Right renal cortex interstitium (tissue), 3 donors: ENCODE measurements at regions not wholly inside any gene's neighbourhood (a gene's known extent, or its start where the extent isn't known, plus 50 kb on each side); places are given as distances from the start of the nearest gene placed in this dataset.
"Not testable (repeated sequence)": the region's sequence is repeated elsewhere in the genome, so short reads cannot be mapped to it uniquely, and the experiment has no call there.

ENCODE experiments used
- DNase-seq, 3 donors: peaks; one replicate each; pipeline ENCODE4 v3.0.0-alpha.2; 2013; ENCODE audit warnings: low read depth in 3 of 3, low spot score in 2 of 3

DNA sequence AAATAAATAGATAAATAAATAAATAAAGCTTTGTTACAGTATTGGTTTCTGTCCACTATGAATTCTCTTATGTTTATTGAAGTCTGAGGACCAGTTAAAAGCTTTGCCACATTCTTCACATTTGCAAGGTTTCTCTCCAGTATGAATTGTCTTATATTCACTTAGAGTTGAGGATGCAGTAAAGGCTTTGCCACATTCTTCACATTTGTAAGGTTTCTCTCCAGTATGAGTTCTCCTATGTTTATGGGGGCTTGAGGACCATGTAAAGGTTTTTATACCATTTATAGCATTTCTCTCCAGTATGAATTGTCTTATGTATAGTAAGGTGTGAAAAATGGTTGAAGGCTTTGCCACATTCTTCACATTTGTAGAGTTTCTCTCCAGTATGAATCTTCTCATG, 168.3 kb downstream of the ZNF737 start:
- DNase-seq: no peak

DNA sequence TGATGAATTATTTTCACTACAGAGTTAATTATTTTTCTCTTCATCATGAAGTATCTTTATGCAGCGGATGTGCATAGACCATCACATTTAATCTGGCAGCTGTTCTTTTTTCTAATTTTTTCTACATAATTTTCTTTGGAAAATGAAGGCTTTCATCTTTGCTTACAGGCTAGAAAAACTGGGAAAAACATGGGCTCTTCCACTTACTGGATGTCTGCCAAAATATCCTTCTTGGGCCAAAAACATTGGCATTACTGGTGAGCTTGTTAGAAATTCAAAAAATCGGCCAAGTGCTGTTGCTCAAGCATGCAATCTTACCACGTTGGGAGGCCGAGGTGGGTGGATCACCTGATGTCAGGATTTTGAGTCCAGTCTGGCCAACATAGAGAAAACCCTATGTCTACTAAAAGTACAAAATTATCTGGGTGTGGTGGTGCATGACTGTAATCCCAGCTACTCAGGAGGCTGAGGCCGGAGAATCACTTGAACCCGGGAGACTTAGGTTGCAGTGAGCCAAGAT, 176.8 kb downstream of the ZNF737 start:
- DNase-seq: no peak

DNA sequence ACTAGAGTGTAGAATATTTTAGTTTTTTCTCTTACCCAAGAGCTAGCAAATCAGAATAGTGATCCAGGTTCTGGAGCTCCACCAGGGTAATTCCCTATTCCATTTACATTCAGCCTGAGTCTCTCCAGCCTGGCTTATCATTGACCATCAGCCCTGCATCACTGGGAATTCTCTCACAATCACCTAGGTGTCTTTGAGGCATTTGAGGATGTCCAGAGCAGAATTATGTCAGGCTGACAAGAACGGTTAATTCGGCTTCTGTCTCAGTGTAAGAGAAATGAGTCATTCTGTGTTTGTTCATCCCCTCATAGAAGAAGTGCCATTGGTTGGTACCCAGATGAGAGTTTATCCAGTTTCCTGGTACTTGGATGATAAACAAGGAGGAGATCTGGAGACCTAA, 180.5 kb downstream of the ZNF737 start:
- no peak for DNase-seq

DNA sequence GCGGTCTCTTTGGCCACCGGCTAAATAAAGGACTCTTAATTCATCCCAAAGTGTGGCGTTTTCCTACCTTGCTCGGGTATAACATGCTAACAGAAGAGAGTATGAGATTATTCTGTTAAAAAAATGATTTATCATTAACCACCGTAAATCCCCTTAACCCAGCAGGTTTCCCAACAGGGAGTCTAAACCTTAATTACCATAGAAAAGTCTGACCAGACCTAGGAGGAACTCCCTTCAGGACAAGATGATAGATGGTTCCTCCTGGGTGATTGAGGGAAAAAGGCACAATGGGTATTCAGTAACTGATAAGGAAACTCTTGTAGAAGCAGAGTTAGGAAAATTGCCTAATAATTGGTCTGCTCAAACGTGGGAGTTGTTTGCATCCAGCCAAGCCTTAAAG, 193.7 kb downstream of the ZNF737 start:
- DNase-seq: no peak

DNA sequence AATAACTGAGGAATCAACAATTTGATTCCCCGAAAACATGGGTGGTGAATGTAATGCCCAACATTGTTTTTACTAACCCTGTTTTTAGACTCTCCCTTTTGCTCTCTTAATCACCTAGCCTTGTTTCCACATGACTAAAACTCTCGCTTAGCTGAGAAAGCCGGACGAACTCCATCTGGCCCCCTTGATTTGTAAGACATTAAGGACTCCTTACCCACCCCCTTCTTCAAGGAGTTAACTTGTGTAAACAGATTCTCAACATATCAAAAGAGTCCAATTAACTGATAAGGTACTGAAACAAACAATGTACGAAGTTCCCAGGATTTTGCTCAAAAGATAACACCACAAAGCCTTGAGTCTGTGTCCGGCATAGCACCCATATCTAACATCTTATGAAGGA, 194.3 kb downstream of the ZNF737 start:
- DNase-seq: not testable (repeated sequence)

DNA sequence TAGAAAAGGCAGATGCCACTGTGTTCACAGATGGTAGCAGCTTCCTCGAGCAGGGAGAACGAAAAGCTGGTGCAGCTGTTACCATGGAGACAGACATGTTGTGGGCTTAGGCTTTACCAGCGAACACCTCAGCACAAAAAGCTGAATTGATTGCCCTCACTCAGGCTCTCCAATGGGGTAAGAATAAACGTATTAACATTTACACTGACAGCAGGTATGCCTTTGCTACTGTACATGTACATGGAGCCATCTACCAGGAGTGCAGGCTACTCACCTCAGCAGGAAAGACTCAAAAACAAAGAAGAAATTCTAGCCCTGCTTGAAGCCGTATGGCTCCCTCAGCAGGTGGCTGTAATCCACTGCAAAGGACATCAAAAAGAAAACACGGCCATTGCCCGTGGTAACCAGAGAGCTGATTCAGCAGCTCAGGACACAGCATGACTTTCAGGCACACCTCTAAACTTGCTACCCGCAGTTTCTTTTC, 197.7 kb downstream of the ZNF737 start:
- peak; percentile 45 to 52 (median 47) for DNase-seq

DNA sequence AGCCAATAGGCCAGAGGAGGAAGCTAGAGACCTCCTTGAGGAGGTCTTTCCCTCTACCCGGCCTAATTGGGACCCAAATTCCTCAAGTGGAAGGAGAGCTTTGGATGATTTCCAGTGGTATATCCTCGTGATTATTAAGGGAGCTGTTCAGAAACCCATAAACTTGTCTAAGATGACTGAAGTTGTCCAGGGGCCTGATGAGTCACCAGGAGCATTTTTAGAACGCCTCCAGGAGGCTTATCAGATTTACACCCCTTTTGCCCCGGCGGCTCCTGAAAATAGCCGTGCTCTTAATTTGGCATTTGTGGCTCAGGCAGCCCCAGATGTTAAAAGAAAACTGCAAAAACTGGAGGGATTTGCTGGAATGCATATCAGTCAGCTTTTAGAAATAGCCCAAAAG, 198.1 kb downstream of the ZNF486 start:
- no peak for DNase-seq

DNA sequence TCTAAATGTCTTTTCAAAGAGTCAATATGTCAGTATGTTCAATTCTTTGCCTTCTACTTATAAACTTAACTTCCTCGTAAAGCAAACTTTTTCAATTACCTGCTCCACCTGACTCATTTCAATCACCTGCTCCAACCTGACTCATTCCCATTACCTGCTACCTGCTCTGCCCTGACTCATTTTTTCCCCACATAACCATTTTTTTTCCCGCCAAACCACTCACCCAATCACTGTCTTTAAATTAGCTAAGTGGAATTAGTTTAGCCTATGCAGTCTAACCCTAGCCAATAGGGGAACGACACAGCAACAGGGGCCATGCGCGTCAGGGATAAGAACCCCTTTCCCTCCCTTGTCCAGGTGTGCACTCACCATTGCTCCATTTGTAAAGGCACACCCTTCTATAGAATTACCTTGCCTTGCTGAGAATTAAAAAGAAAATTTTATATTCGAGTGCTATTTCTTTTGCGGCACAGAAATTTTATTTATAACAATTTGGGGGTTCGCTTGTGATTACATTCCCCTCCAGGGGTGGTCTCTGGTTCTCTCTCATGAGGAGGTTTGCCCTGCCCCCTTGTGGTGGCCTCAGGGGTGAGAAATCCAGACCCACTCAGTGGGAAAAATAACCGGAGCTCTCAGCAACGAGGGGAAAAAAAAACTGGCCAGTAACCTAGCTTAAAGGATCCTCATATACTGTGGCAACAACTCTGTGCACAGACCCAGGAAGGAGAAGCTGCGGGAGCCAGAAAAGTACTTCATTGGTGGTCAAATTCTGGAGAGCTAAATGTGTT, 193.1 kb downstream of the ZNF486 start:
- peak in 1 of 3 donors; percentile 16 for DNase-seq

DNA sequence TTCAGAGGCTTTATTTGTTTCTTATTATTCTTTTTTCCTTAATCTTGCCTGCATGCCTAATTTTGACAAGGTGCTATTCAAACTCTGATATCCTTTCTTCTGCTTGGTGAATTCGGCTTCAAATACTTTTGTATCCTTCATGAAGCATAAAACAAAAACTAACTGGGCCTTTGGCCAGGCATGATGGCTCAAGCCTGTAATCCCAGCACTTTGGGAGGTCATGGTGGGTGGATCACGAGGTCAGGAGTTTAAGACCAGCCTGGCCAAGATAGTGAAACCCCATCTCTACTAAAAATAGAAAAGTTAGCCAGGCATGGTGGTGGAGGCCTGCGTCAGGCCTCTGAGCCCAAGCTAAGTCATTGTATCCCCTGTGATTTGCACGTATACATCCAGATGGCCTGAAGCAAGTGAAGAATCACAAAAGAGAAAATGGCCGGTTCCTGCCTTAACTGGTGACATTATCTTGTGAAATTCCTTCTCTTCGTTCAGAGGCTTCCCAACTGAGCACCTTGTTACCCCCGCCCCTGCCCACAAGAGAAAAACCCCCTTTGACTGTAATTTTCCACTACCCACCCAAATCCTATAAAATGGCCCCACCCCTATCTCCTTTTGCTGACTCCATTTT, 191.9 kb downstream of the ZNF486 start:
- DNase-seq: not testable (repeated sequence)

DNA sequence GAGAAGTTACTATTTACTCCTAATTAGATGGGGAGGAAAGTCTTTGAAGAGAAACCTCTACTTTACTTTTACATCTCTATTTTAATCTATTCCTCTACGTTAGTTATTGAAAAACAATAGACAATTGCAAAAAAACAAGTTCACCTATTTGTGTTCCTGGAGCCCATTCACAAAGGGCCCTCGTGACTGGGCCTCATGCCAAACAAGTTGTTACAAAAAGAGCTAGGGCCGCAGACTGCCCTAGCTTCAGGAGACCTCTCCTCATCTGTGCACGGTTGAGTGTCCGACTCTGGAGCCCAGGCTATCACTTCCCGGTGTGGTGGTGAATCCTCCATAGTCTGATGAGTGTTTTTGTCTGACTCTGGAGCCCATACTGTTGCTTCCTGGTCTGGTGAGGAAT, 190.9 kb downstream of the ZNF486 start:
- DNase-seq: no peak

DNA sequence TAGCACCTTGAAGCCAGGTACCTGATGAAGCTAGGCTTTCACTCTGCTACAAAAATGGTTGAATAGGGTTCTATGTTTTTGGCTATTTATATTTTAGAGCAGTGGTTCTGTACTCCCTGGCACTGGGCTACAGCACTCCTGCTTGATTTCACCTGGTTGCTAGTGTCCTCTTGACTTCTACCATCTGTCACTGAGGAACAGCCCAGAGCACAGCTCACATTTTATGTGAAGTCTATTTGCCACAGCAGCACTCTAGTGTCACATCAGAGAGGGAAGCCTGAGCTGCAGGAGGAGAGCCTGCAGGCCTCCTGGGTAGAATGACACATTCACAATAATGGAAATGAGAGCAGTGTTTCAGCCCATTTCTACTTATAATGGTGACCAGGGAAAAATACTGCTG, 184.2 kb downstream of the ZNF486 start:
- DNase-seq: no peak

DNA sequence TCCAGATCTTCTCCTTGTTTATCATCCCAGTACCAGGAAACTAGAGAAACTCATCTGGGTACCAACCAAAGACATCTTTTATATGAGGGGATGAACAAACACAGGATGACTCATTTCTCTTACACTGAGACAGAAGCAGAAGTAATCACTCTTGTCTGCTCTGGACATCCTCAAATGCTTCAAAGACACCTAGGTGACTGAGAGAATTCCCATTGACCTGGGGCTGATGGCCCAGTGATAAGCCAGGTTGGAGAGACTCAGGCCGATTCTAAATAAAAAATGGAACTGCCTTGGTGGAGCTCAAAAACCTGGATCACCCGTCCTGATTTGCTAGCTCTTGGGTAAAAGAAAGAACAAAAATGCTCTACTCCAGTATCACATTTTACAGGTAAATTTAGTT, 182.2 kb downstream of the ZNF486 start:
- DNase-seq: no peak

DNA sequence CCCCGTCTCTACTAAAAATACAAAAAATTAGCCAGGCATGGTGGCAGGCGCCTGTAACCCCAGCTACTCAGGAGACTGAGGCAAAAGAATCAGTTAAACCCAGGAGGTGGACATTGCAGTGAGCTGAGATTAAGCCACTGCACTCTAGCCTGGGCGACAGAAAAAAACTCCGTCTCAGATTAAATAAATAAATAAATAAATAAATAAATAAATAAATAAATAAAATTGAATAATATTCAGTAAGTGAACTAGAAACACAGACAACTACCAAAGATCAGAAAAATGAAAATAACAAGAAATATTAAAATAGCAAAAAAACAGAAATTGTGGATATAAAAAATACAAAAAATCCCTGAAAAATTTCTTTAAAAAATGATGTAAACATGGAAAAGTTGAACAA, 172.4 kb downstream of the ZNF486 start:
- DNase-seq: no peak

DNA sequence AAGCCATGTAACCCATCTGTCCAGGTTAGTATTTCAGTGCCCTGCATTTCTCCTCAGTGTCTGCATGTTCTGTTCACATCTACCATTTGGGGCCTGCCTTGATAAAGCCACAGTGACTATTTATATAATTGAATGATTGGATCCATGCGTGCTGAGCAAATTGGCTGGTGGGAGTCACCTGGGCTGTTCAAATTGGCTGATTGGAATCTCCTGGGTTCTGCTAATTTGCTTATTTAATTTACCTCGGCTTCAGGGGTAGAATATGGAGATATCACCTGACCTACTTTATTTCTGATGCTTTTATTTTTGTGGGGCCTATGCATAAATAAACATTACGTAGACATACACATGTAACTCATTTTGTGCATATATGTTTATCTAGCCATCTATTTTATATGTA, 167.7 kb downstream of the ZNF486 start:
- DNase-seq: no peak

DNA sequence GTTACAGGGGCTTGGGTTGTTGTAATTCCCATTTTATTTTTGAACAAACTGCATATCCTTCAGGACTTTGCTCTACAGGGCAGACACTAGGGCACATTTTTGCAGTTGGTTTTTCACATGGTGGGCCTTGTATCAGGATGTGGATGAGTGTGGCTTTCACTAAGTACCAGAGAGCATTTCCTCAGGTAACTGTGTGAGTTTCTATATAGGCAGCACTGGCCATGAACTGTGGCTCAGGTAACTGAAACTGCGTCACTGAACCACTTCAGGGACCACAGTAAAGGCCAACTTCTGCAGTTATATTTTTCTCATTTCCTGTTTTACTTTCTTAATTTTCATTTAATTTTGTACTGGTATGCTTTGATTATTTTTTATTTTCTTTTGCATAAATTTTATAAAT, 166.5 kb downstream of the ZNF486 start:
- DNase-seq: no peak

DNA sequence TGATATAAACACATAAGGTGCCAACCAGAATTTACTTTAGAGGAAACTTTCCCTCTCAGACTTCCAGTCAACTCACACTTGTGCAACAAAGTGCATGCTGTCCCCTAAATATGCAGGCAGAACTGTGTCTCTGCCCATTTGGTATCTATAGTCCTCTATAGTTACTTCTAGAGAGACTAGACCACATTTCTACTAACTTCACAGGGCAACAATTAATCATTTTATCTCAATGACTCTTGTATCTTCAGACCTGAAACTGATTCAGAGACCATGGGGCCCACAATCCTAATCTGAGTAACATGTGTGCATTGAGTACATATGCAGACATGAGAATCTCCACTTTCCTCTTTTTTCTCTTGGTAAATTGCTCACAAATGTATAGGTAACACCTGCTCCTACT, 158.1 kb downstream of the ZNF486 start:
- DNase-seq: no peak

DNA sequence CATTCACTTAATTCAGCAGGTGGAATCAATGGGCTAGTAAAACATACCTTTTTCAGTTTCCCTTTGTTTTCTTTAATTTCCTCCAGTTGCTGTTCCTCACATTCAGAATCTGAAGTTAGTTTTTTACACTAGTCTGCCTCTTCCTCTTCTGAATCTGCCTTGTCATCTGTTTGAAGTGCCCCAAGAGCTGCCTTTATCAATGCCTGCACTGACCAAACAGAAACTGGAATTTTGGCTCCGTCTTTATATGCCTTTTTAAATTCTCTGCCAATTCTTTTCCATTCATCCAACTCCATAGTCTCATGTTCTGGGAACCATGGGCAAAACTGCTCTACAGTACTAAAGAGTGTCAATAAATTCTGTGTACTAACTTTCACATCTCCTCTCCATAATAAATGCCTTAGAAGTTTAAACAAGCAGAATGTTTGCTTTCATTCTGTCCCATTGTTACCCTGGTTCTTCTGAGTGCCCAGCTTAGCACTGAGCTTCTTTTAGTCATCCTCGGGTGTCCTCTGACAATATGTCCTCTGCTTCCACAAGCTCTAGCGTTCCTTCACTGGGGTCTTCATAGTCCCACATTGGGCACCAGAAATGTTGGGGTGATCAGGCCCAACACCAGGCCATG, 154.2 kb downstream of the ZNF486 start:
- no peak for DNase-seq

DNA sequence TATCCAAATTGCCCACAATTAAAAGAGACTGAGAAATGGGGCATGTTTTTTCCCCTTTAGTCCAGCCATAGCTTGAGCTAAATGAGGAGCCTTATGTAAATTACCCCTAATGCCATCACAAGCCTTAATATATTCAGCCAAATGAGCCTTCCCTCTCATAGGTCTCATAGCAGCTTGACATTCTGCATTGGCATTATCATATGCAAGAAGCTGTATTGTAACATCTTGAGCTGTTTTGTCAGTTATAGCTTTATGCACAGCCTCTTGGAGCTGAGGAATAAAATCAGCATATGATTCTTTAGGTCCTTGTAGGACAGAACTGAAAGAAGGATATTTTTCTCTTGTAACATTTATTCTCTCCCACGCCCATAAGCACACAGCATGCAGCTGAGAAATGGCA, 153.2 kb downstream of the ZNF486 start:
- no peak for DNase-seq

DNA sequence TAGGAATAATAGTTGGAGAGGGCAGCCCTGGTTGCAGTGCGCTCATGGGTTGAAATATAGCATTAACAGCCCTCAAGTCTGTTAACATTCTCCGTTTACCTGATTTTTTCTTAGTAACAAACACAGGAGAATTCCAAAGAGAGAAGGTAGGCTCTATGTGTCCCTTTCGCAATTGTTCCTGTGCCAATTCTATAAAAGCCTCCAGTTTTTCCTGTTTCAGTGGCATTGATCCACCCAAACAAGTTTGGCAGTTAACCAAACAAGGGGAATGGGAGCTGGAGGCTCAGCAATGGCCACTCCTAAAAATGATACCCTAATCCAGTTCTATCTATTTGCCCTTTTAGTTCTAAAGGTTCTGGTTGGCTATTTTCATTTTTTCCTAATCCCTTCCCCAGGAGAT, 151.6 kb downstream of the ZNF486 start:
- no peak for DNase-seq

DNA sequence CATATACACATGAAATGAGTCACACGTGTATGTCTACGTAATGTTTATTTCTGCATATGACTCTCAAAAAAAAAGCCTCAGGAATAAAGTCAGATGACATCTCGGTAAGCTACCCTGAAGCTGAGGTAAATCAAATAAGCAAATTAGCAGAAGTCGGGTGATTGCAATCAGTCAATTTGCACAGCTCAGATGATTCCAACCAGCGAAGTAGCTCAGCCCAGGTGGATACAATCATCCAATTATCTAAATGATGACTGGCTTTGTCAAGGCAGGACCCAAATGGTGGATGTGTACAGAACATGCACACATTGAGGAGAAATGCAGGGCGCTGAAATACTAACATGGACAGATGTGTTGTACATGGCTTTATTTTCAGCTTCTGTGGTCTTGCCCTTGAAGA, 148.5 kb downstream of the ZNF486 start:
- DNase-seq: no peak

DNA sequence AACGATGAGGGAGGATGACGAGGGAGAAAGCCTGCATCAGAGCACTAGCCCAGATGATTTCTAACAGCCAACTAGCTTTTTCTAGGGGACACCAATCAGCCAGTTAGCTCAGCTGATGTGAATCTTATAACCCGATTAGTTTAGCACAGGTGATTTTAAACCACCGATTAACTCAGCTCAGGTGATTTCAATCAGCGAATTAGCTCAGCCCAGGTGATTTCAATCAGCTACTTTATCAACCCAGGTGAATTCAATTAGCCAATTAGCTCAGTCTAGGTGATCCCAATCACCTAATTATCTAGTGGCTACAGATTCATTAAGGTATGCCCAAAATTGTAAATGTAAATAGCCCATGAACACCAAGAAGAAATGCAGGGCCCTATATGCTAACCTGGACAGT, 146.9 kb downstream of the ZNF486 start:
- DNase-seq: no peak

DNA sequence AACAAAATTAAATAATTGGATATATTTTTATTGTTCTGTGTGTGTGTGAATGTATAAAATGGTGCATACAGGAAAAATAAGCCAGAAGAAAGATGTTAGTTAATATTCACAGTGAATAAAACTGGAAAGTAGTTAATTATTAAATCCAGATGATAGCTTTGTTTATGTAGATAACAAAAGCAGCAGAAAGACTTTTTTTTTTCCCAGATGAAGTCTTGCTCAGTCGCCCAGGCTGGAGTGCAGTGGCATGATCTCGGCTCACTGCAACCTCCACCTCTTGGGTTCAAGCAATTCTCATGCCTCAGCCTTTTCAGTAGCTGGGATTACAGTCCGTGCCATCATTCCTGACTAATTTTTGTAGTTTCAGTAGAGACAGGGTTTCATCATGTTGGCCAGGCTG, 140.1 kb downstream of the ZNF486 start:
- no peak for DNase-seq
